ENCODE measurements at regions not wholly inside any gene's neighbourhood (a gene's known extent, or its start where the extent isn't known, plus 50 kb on each side); places are given as distances from the start of the nearest gene placed in this dataset.

DNA sequence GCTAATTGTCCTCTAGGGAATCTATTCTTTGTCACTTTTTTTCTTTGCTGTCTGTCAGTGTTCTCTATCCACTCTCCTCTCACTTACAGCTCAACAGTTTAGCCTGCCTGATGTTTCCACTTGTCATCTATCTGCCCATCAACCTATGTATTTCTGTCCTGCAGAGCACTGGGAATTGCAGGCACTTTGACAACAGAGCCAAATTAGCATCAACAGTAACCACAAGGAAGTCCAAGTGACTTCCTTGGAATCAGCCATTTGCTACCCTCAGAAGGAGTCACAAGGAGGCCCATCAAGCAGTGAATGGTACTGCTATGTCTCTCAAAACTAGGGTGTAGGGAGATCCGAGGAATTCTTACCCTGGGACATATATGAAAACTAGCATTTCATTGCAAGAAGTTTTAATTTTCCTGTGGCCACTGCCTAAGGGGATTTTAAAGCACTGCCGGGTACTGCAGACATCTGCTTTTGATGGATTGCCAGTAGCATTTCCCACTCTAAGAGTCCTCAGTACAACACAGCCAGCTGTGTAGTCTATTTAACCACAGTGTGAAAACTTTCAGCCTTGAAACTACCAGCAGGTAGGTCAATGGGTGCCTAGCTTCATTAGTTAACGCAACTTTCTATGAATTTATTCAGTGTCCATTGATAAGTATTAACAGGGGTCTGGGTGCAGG lies 898.8 kb downstream of the NTRK3 start:
- no peak for DNase-seq (ENCODE audit: low read depth)
- TF ChIP-seq, protein P1, sequence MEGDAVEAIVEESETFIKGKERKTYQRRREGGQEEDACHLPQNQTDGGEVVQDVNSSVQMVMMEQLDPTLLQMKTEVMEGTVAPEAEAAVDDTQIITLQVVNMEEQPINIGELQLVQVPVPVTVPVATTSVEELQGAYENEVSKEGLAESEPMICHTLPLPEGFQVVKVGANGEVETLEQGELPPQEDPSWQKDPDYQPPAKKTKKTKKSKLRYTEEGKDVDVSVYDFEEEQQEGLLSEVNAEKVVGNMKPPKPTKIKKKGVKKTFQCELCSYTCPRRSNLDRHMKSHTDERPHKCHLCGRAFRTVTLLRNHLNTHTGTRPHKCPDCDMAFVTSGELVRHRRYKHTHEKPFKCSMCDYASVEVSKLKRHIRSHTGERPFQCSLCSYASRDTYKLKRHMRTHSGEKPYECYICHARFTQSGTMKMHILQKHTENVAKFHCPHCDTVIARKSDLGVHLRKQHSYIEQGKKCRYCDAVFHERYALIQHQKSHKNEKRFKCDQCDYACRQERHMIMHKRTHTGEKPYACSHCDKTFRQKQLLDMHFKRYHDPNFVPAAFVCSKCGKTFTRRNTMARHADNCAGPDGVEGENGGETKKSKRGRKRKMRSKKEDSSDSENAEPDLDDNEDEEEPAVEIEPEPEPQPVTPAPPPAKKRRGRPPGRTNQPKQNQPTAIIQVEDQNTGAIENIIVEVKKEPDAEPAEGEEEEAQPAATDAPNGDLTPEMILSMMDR (IDR thresholded peaks at IDR 0.05; ENCODE audit: control insufficient read depth, extremely low read depth, insufficient read depth), result no peak
- no peak overlapping the region for H3K4me3 ChIP-seq (ENCODE audit: low read depth, low read length)

DNA sequence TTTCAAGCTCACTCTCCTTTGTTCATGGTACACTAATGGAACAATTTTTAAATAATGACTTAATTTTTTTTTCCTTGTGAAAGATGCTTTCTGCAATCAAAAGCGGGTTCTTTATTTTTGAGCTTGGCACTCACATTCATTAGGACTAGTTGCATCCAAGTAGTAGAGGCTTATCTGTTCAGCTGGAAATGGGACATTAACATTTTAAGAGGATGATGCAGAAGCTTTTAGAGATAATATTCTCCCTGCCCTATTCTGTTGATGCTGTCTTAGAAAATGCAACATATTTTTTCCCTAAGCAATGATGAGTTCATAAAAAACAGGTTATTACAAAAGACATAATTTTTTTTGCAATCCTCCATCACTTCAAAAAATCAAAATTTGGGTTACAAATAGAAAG lies 900.6 kb downstream of the NTRK3 start:
- TF ChIP-seq, protein P1 (IDR thresholded peaks at IDR 0.05; ENCODE audit: control insufficient read depth, extremely low read depth, insufficient read depth), result no peak
- H3K4me3 ChIP-seq (ENCODE audit: low read depth, low read length), result no peak overlapping the region

DNA sequence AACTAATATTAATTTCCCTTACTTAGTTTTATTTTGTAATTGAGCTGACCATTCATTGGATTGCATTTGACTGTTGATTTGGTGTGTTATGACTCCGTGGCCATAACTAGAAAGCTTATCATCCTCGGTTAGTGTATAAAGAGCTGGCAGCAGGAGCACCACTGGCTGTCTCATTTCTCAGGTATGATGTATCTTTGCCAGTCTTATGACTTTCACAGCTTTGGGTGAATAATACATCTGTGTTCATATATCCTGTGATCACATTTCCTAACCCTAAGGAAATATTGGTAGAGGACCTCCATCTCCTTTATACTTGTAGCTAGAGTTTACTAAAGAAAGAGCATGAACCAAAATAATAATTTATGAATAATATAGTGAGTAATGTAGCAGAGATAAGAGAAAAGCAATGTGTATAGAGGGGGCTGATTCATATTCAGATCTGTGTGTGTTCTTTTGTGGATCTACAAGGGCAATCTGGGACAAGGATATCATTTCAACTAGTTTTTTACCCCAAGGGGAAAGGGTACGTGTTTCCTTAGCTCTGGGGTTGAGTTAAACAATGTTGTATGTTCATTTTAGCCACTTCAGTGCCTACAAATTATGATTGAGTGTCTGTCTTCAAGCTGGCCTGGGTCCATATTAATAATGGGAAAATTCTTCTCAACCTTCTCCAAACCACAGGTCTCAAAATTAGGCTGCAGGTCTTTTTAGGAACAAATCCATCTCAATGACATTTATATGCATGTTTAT lies 901.7 kb downstream of the NTRK3 start:
- TF ChIP-seq, protein P1 (IDR thresholded peaks at IDR 0.05; ENCODE audit: control insufficient read depth, extremely low read depth, insufficient read depth), result no peak
- DNase-seq (ENCODE audit: low read depth), result no peak
- H3K4me3 ChIP-seq (ENCODE audit: low read depth, low read length), result no peak overlapping the region

More for the DNA sequence above, 900.6 kb downstream of the NTRK3 start:
- no peak for DNase-seq (ENCODE audit: low read depth)

DNA sequence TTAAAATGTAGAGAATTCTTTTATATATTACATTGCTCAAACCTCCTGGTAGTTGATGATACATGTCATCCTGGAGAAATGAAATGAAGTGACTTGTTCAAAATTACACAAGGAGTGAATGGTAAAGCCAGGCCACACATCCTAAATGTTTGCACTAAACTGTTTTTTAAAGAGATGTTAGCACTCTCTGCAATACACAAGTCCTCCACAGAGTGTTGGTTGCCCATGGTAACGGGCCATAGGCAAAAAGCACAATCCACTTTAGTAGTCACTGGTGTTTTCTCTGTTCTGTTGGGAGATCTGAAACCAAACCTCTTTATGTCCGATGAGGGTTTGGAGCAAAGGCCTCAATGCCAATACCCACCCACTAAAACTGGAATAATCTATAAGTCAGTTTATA lies 907.4 kb downstream of the NTRK3 start:
- H3K4me3 ChIP-seq (ENCODE audit: low read depth, low read length), result no peak overlapping the region
- no peak for DNase-seq (ENCODE audit: low read depth)
- TF ChIP-seq, protein P1 (IDR thresholded peaks at IDR 0.05; ENCODE audit: control insufficient read depth, extremely low read depth, insufficient read depth), result no peak

DNA sequence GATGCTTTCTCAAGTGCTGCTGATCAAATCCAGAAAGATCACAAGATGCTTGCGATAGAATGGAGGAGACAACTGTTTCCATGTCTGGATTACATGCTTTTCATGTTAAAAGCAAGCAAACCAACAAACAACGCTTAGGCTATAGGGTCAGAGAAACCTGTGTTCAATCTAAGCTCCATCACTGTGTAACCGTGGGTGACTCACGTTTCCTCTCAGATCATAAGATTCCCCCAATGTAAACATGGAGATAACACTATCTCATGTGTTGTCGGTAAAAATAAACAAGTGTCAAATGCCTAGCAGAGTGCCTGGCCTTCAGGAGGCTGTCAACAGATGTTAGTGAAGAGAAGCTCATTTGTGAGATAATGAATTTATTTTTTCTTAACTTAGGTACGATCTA lies 907.8 kb downstream of the NTRK3 start:
- DNase-seq (ENCODE audit: low read depth), result no peak
- H3K4me3 ChIP-seq (ENCODE audit: low read depth, low read length), result no peak overlapping the region
- TF ChIP-seq, protein P1 (IDR thresholded peaks at IDR 0.05; ENCODE audit: control insufficient read depth, extremely low read depth, insufficient read depth), result no peak

DNA sequence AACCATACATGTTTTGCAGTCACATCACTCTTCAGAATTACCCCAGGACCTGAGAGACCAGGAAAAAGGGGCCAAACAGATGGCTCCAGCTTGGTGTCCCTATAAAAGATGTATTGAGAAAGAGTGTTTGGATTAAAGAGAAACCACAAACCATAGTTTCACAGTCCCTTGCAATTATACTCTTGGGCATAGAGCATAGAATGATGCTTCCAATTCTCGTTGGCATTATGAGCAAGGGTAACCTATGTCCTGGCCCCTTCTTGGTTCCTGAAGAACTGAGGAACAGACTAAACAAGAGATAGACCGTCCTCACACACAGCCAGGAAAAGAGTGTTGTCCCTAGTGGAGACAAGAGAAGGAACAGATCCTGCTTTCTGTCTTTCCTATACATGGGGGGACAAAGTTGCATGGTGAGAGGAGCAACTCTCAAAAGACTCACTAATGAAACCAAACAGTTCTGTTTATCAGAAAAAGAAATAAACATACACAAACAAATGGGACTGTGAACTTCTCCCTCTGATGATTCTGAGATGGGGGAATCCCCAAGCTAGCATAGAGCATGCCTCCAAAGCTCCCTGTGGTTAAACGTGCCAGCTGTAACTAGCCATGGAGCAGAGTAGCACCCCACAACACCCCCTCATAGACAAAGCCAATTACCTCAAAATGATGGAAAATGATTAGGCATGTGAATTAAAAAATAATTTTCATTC lies 908.6 kb downstream of the NTRK3 start:
- TF ChIP-seq, protein P1 (IDR thresholded peaks at IDR 0.05; ENCODE audit: control insufficient read depth, extremely low read depth, insufficient read depth), result no peak
- no peak for DNase-seq (ENCODE audit: low read depth)
- no peak overlapping the region for H3K4me3 ChIP-seq (ENCODE audit: low read depth, low read length)
